ENCODE measurements at regions not wholly inside any gene's neighbourhood (a gene's known extent, or its start where the extent isn't known, plus 50 kb on each side); places are given as distances from the start of the nearest gene placed in this dataset.

GRCh38 chr4:118587116-118587831 lies 97.9 kb upstream of the METTL14 start:
- TF ChIP-seq CTCF (IDR thresholded peaks at IDR 0.05) (no peak), POLR2A (IDR thresholded peaks at IDR 0.05) (no peak)
